ENCODE measurements at regions not wholly inside any gene's neighbourhood (a gene's known extent, or its start where the extent isn't known, plus 50 kb on each side); places are given as distances from the start of the nearest gene placed in this dataset.

DNA sequence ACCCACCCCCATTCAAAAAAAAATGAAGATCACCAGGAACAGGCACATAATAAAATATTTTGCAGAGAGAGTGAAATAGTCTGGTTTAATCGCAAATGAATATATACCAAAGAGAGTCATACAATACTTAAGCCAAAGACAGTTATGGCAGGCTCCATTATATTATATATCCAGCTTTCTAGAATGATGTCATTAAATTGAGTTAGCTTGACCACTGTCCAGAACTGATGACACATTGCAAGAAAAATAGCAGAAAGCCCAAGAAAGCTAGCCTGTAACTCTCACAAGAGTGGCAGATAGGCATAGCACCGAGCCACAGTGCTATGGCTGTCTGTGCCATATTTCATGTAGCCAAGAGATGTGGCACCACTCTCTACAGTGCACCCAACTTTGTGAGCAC, 231.9 kb upstream of the SEMA6D start:
- DNase-seq (ENCODE audit: low read depth), result no peak
- Histone ChIP-seq H3K27me3 (replicated peaks; ENCODE audit: control insufficient read depth, insufficient read depth, low read length) (no peaks in the 10 kb centered on the region), H3K4me3 (ENCODE audit: low read length) (no peak overlapping the region), H3K36me3 (ENCODE audit: control insufficient read depth, insufficient read depth, low read length, severe bottlenecking) (no peaks in the 10 kb centered on the region), H3K9me3 (ENCODE audit: control insufficient read depth, low read length) (no peaks in the 10 kb centered on the region), H3K9ac (ENCODE audit: low read length) (no peak overlapping the region), H3K4me1 (ENCODE audit: control insufficient read depth, insufficient read depth, low read length) (peaks cover 5% of the 10 kb centered on the region)

GRCh38 chr15:47486040-47486439, 231.3 kb upstream of the SEMA6D start:
- Histone ChIP-seq H3K4me1 (ENCODE audit: control insufficient read depth, insufficient read depth, low read length) (peaks cover 5% of the 10 kb centered on the region), H3K9me3 (ENCODE audit: control insufficient read depth, low read length) (no peaks in the 10 kb centered on the region), H3K4me3 (ENCODE audit: low read length) (no peak overlapping the region), H3K36me3 (ENCODE audit: control insufficient read depth, insufficient read depth, low read length, severe bottlenecking) (no peaks in the 10 kb centered on the region), H3K27me3 (replicated peaks; ENCODE audit: control insufficient read depth, insufficient read depth, low read length) (no peaks in the 10 kb centered on the region), H3K9ac (ENCODE audit: low read length) (no peak overlapping the region)
- no peak for DNase-seq (ENCODE audit: low read depth)

DNA sequence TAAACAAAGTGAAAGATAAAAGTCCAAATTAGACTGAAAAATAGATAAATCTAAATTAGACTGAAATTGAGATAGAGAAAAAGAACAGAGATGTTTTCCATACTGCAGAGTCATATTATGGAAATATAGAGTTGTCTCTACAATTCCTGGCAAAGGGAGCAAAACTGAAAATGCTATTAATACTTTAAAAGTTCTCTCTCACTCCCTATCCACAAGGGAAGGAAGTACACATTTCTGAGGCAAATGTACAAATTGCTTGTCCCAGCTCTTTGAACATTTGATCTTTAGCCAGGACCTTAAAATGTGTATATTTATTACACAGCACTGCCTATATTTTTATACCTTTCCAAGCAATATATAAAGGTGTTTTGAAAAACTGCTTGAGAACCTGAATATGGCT, 225.1 kb upstream of the SEMA6D start:
- Histone ChIP-seq H3K4me1 (ENCODE audit: control insufficient read depth, insufficient read depth, low read length) (no peaks in the 10 kb centered on the region), H3K4me3 (ENCODE audit: low read length) (no peak overlapping the region), H3K36me3 (ENCODE audit: control insufficient read depth, insufficient read depth, low read length, severe bottlenecking) (no peaks in the 10 kb centered on the region), H3K27me3 (replicated peaks; ENCODE audit: control insufficient read depth, insufficient read depth, low read length) (no peaks in the 10 kb centered on the region), H3K9ac (ENCODE audit: low read length) (no peak overlapping the region), H3K9me3 (ENCODE audit: control insufficient read depth, low read length) (no peaks in the 10 kb centered on the region)
- no peak for DNase-seq (ENCODE audit: low read depth)

GRCh38 chr15:47493357-47494247, 223.7 kb upstream of the SEMA6D start:
- no peaks in the 10 kb centered on the region for H3K4me1 ChIP-seq (ENCODE audit: control insufficient read depth, insufficient read depth, low read length)
- no peak overlapping the region for H3K9ac ChIP-seq (ENCODE audit: low read length)
- H3K4me3 ChIP-seq (ENCODE audit: low read length), result no peak overlapping the region
- no peaks in the 10 kb centered on the region for H3K9me3 ChIP-seq (ENCODE audit: control insufficient read depth, low read length)
- no peaks in the 10 kb centered on the region for H3K36me3 ChIP-seq (ENCODE audit: control insufficient read depth, insufficient read depth, low read length, severe bottlenecking)
- DNase-seq (ENCODE audit: low read depth), result no peak
- H3K27me3 ChIP-seq (replicated peaks; ENCODE audit: control insufficient read depth, insufficient read depth, low read length), result no peaks in the 10 kb centered on the region

DNA sequence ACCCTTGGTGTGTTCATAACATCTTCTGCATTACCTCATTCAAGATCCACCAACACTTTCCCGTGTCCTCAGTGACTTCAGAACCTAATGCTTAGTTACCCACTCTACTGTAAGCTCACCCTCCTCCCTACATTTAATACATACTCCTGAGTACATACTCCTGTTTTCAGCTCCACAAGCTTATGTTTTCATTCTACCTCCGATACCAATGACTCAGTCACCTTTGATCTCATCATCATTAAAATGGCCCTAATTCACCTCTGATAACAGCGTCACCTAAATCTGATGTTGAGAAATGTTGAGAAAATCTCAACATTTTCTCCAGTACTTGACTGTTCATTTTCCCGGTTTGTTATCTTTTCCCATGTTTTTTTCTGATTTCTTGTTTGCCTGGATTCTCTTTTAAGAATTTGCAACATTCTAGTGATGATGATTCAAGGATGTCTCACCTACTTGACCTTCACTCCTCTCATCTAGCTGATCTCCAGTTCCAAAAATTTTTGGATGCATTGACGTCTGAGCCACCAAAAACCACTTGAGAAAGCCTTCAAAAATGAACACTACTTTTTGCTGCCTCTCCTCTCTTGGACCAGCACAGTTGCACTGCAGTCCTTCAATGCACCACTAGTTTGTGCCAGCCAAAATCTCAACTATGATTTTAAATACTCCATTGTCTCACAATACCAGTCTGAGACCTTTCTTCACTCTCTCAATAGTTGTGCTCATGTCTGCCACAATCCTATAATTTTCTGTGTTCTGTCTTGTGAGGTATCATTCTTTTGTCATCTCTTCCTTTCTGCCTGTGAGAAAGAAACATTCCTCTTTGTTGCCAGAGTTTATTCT, 220.7 kb upstream of the SEMA6D start:
- Histone ChIP-seq H3K9me3 (ENCODE audit: control insufficient read depth, low read length) (no peaks in the 10 kb centered on the region), H3K36me3 (ENCODE audit: control insufficient read depth, insufficient read depth, low read length, severe bottlenecking) (no peaks in the 10 kb centered on the region), H3K4me3 (ENCODE audit: low read length) (no peak overlapping the region), H3K4me1 (ENCODE audit: control insufficient read depth, insufficient read depth, low read length) (no peaks in the 10 kb centered on the region), H3K27me3 (replicated peaks; ENCODE audit: control insufficient read depth, insufficient read depth, low read length) (no peaks in the 10 kb centered on the region), H3K9ac (ENCODE audit: low read length) (no peak overlapping the region)
- no peak for DNase-seq (ENCODE audit: low read depth)

DNA sequence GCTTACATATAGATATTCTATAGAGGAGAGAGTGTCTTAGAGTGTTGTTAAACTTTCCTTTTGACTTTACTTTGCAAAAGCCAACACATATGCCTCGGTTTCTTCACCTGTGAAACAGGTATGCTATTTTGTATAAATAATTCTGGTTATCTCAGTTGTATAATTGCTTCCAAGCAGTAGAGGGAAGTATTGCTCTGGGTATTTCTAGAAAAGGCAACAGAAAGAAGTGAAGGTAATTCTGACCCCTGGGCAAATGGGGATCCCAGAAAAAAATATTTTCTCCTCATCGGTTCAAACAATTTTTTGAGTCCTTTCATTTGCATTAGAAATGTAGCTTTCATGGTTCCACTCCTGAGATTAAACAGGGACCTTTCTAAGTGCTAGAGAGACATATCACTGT, 216.5 kb upstream of the SEMA6D start:
- H3K4me3 ChIP-seq (ENCODE audit: low read length), result no peak overlapping the region
- no peak overlapping the region for H3K9ac ChIP-seq (ENCODE audit: low read length)
- DNase-seq (ENCODE audit: low read depth), result no peak
- no peaks in the 10 kb centered on the region for H3K9me3 ChIP-seq (ENCODE audit: control insufficient read depth, low read length)
- no peaks in the 10 kb centered on the region for H3K4me1 ChIP-seq (ENCODE audit: control insufficient read depth, insufficient read depth, low read length)
- H3K27me3 ChIP-seq (replicated peaks; ENCODE audit: control insufficient read depth, insufficient read depth, low read length), result no peaks in the 10 kb centered on the region
- H3K36me3 ChIP-seq (ENCODE audit: control insufficient read depth, insufficient read depth, low read length, severe bottlenecking), result no peaks in the 10 kb centered on the region

DNA sequence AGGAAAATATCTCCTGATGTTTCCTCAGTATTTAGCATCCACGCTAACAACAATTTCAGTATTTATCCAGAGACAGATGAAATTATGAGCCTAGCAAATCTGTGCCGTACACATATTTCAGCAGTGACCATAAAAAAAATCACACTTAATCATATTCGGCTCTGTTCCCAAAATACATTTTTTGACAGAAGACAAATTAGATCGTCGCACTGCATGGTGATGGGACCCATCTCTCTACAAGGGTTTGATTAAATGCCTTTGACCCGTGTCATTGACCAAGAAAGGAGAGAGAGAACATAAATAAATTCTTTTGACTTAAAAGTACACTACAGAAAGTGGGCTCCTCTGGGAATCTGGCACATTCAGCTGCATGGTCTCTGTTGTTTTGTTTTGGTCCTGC, 215.3 kb upstream of the SEMA6D start:
- no peaks in the 10 kb centered on the region for H3K27me3 ChIP-seq (replicated peaks; ENCODE audit: control insufficient read depth, insufficient read depth, low read length)
- no peak overlapping the region for H3K9ac ChIP-seq (ENCODE audit: low read length)
- H3K36me3 ChIP-seq (ENCODE audit: control insufficient read depth, insufficient read depth, low read length, severe bottlenecking), result no peaks in the 10 kb centered on the region
- no peak overlapping the region for H3K4me3 ChIP-seq (ENCODE audit: low read length)
- no peaks in the 10 kb centered on the region for H3K9me3 ChIP-seq (ENCODE audit: control insufficient read depth, low read length)
- DNase-seq (ENCODE audit: low read depth), result no peak
- no peaks in the 10 kb centered on the region for H3K4me1 ChIP-seq (ENCODE audit: control insufficient read depth, insufficient read depth, low read length)

DNA sequence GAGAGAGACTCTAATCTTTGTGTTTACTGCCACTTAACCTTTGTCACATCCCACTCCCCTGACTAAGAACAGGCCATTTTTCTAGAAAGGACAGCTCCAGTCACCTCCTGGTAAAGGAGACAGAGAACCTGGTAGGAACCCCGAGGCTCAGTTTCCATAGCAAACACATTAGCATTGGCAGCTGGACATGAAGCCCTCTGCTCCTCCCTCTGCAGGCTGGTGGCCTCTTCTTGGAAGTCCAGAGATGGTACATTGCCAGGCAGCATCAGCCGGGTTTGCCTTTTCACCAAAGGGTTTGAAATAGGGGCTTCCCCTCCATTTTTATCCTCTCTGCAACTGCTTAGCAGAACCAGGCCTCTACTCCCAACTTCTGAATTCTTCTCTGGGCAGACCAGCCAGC, 213.4 kb upstream of the SEMA6D start:
- Histone ChIP-seq H3K9ac (ENCODE audit: low read length) (no peak overlapping the region), H3K4me1 (ENCODE audit: control insufficient read depth, insufficient read depth, low read length) (no peaks in the 10 kb centered on the region), H3K9me3 (ENCODE audit: control insufficient read depth, low read length) (no peaks in the 10 kb centered on the region), H3K4me3 (ENCODE audit: low read length) (no peak overlapping the region), H3K36me3 (ENCODE audit: control insufficient read depth, insufficient read depth, low read length, severe bottlenecking) (no peaks in the 10 kb centered on the region), H3K27me3 (replicated peaks; ENCODE audit: control insufficient read depth, insufficient read depth, low read length) (no peaks in the 10 kb centered on the region)
- DNase-seq (ENCODE audit: low read depth), result no peak

DNA sequence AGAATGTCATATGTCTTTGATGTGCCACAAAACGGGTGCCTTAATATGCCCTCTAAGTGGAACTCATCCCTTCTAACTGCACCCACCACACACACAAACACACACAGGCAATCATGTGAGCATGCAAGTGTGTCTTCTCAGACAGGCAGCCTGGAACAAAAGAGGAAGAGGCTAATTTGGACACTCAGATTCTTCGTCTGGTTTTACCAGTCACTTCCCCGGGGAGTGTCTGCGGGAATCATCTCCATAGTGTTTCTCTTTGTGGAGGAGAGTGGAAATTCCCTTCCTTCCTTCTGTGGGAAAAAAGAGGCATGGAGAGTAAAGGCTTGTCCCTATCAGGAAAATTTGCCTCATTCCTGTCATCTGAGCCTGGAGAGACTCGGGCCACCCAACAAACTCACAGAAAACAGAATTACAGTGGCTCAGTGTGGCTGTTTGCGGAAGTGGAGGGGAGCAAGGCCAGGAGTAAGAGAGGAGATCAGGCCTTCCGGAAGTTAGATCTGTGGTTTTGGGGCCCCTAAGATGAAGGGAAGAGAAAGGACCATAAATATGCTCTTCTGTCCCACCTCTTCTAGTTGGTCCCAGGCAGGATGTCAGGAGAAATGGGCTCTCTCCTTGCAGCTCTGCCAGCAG, 212.6 kb upstream of the SEMA6D start:
- H3K4me1 ChIP-seq (ENCODE audit: control insufficient read depth, insufficient read depth, low read length), result no peaks in the 10 kb centered on the region
- no peak for DNase-seq (ENCODE audit: low read depth)
- H3K9me3 ChIP-seq (ENCODE audit: control insufficient read depth, low read length), result no peaks in the 10 kb centered on the region
- no peak overlapping the region for H3K9ac ChIP-seq (ENCODE audit: low read length)
- H3K36me3 ChIP-seq (ENCODE audit: control insufficient read depth, insufficient read depth, low read length, severe bottlenecking), result no peaks in the 10 kb centered on the region
- no peak overlapping the region for H3K4me3 ChIP-seq (ENCODE audit: low read length)
- no peaks in the 10 kb centered on the region for H3K27me3 ChIP-seq (replicated peaks; ENCODE audit: control insufficient read depth, insufficient read depth, low read length)

- Histone ChIP-seq H3K27me3 (replicated peaks; ENCODE audit: control insufficient read depth, insufficient read depth, low read length) (no peaks in the 10 kb centered on the region), H3K9ac (ENCODE audit: low read length) (no peak overlapping the region), H3K4me3 (ENCODE audit: low read length) (no peak overlapping the region), H3K36me3 (ENCODE audit: control insufficient read depth, insufficient read depth, low read length, severe bottlenecking) (no peaks in the 10 kb centered on the region), H3K4me1 (ENCODE audit: control insufficient read depth, insufficient read depth, low read length) (no peaks in the 10 kb centered on the region), H3K9me3 (ENCODE audit: control insufficient read depth, low read length) (no peaks in the 10 kb centered on the region)
- no peak for DNase-seq (ENCODE audit: low read depth)
These were observed 211.5 kb upstream of the SEMA6D start for GRCh38 chr15:47505712-47506328.

Measured in adipocyte (in vitro differentiated cells).